T-helper 1 cell treated with Interleukin-12 subunit alpha and Interleukin-12 subunit beta and Interleukin-4 antibody, amounts not matched to agents 30 ng/mL and 1 ng/mL, for 36 hours (primary cell): ENCODE measurements at regions not wholly inside any gene's neighbourhood (a gene's known extent, or its start where the extent isn't known, plus 50 kb on each side); places are given as distances from the start of the nearest gene placed in this dataset.

Experiments used
- intact Hi-C: fragments of 100-400 bp; cut with micrococcal nuclease; formaldehyde crosslinking; loops from one replicate; pipeline ENCODE4 v1.15.1; 2024

GRCh38 chrX:39734174-39734776 is 363.5 kb downstream of the BCOR start:
- intact Hi-C loops: loop anchor here (5.0 to 10.0 kb wide), 5 partner anchors 118 to 533 kb away; partner anchors contain the start of gene BCOR

- intact Hi-C loops: loop anchor here (10.0 kb wide), 1 partner anchor 278 kb away; no protein-coding TSS in a partner anchor
Observed at GRCh38 chrX:39736216-39737211, 361.2 kb downstream of the BCOR start.

GRCh38 chrX:39739585-39739984 is 358.2 kb downstream of the BCOR start:
- intact Hi-C loops: loop anchor here (10.0 kb wide), 1 partner anchor 275 kb away; no protein-coding TSS in a partner anchor

GRCh38 chrX:39740078-39740477 is 357.7 kb downstream of the BCOR start:
- intact Hi-C loops: no loop called here

GRCh38 chrX:39741904-39742303 is 355.9 kb downstream of the BCOR start:
- intact Hi-C loops: no loop called here

- intact Hi-C loops: no loop called here
Observed at GRCh38 chrX:39745818-39746217, 351.9 kb downstream of the BCOR start.

- intact Hi-C loops: no loop called here
Observed at GRCh38 chrX:39749135-39749534, 348.6 kb downstream of the BCOR start.

GRCh38 chrX:39749728-39750127 is 348.0 kb downstream of the BCOR start:
- intact Hi-C loops: no loop called here

- intact Hi-C loops: no loop called here
Observed at GRCh38 chrX:39750256-39750790, 347.4 kb downstream of the BCOR start.

GRCh38 chrX:39750848-39751247 is 346.9 kb downstream of the BCOR start:
- intact Hi-C loops: no loop called here

GRCh38 chrX:39752815-39753214 is 344.9 kb downstream of the BCOR start:
- intact Hi-C loops: no loop called here

- intact Hi-C loops: no loop called here
Observed at GRCh38 chrX:39753293-39753996, 344.3 kb downstream of the BCOR start.

- intact Hi-C loops: no loop called here
Observed at GRCh38 chrX:39755143-39756032, 342.4 kb downstream of the BCOR start.

- intact Hi-C loops: no loop called here
Observed at GRCh38 chrX:39756086-39756883, 341.5 kb downstream of the BCOR start.

- intact Hi-C loops: no loop called here
Observed at GRCh38 chrX:39757971-39758370, 339.8 kb downstream of the BCOR start.

GRCh38 chrX:39758791-39759525 is 338.8 kb downstream of the BCOR start:
- intact Hi-C loops: no loop called here

GRCh38 chrX:39759526-39760224 is 338.1 kb downstream of the BCOR start:
- intact Hi-C loops: no loop called here

GRCh38 chrX:39760930-39761329 is 336.8 kb downstream of the BCOR start:
- intact Hi-C loops: no loop called here
